ENCODE measurements at regions not wholly inside any gene's neighbourhood (a gene's known extent, or its start where the extent isn't known, plus 50 kb on each side); places are given as distances from the start of the nearest gene placed in this dataset.

- H3K27ac Mint-ChIP-seq: peak overlapping the region; percentile 15 to 38
- H3K36me3 Mint-ChIP-seq: no peaks in the 10 kb centered on the region
- peak in 1 of 2 donors; percentile 11 for DNase-seq (ENCODE audit: low spot score in 2 of 2)
- peak; percentile 73 to 85 for ATAC-seq
- H3K9me3 Mint-ChIP-seq: no peaks in the 10 kb centered on the region
Measured at GRCh38 chr2:128623776-128624761, 305.4 kb upstream of the HS6ST1 start.

- no peak for ATAC-seq
- Mint-ChIP-seq H3K27ac (no peak overlapping the region), H3K9me3 (no peaks in the 10 kb centered on the region), H3K36me3 (no peaks in the 10 kb centered on the region)
- DNase-seq (ENCODE audit: low spot score in 2 of 2): no peak
Measured at GRCh38 chr2:128624956-128625355, 306.3 kb upstream of the HS6ST1 start.

- H3K27ac Mint-ChIP-seq: no peak overlapping the region
- no peaks in the 10 kb centered on the region for H3K36me3 Mint-ChIP-seq
- no peaks in the 10 kb centered on the region for H3K9me3 Mint-ChIP-seq
- ATAC-seq (no peak), DNase-seq (ENCODE audit: low spot score in 2 of 2) (no peak)
Measured at GRCh38 chr2:128625421-128625820, 306.8 kb upstream of the HS6ST1 start.

GRCh38 chr2:128625963-128626759, 307.5 kb upstream of the HS6ST1 start:
- DNase-seq (ENCODE audit: low spot score in 2 of 2) (no peak), ATAC-seq (no peak)
- no peaks in the 10 kb centered on the region for H3K9me3 Mint-ChIP-seq
- no peaks in the 10 kb centered on the region for H3K36me3 Mint-ChIP-seq
- H3K27ac Mint-ChIP-seq: no peak overlapping the region

GRCh38 chr2:128626760-128627511, 308.3 kb upstream of the HS6ST1 start:
- Mint-ChIP-seq H3K36me3 (no peaks in the 10 kb centered on the region), H3K9me3 (no peaks in the 10 kb centered on the region), H3K27ac (no peak overlapping the region)
- no peak for ATAC-seq
- peak in 1 of 2 donors; percentile 21 for DNase-seq (ENCODE audit: low spot score in 2 of 2)

- ATAC-seq: no peak
- DNase-seq (ENCODE audit: low spot score in 2 of 2): peak in 1 of 2 donors; percentile 34
- H3K9me3 Mint-ChIP-seq: no peaks in the 10 kb centered on the region
- no peaks in the 10 kb centered on the region for H3K36me3 Mint-ChIP-seq
- no peak overlapping the region for H3K27ac Mint-ChIP-seq
Measured at GRCh38 chr2:128628206-128628605, 309.5 kb upstream of the HS6ST1 start.

GRCh38 chr2:128628996-128629395, 310.3 kb upstream of the HS6ST1 start:
- DNase-seq (ENCODE audit: low spot score in 2 of 2) (peak in 1 of 2 donors; percentile 20), ATAC-seq (no peak)
- Mint-ChIP-seq H3K27ac (no peak overlapping the region), H3K9me3 (no peaks in the 10 kb centered on the region), H3K36me3 (no peaks in the 10 kb centered on the region)

GRCh38 chr2:128630974-128631697, 312.5 kb upstream of the HS6ST1 start:
- DNase-seq (ENCODE audit: low spot score in 2 of 2) (peak in 1 of 2 donors; percentile 28), ATAC-seq (no peak)
- no peak overlapping the region for H3K27ac Mint-ChIP-seq
- H3K36me3 Mint-ChIP-seq: no peaks in the 10 kb centered on the region
- H3K9me3 Mint-ChIP-seq: no peaks in the 10 kb centered on the region

- Mint-ChIP-seq H3K27ac (peak overlapping the region in 1 of 2 donors; percentile 45), H3K9me3 (no peaks in the 10 kb centered on the region), H3K36me3 (no peaks in the 10 kb centered on the region)
- DNase-seq (ENCODE audit: low spot score in 2 of 2): peak in 1 of 2 donors; percentile 41
- ATAC-seq: no peak
Measured at GRCh38 chr2:128631698-128632500, 313.2 kb upstream of the HS6ST1 start.

- H3K27ac Mint-ChIP-seq: peak overlapping the region in 1 of 2 donors; percentile 45
- ATAC-seq (no peak), DNase-seq (ENCODE audit: low spot score in 2 of 2) (no peak)
- no peaks in the 10 kb centered on the region for H3K9me3 Mint-ChIP-seq
- H3K36me3 Mint-ChIP-seq: no peaks in the 10 kb centered on the region
Measured at GRCh38 chr2:128632501-128632800, 313.8 kb upstream of the HS6ST1 start.

- Mint-ChIP-seq H3K9me3 (no peaks in the 10 kb centered on the region), H3K36me3 (no peaks in the 10 kb centered on the region)
Measured at GRCh38 chr2:128633501-128633900, 314.8 kb upstream of the HS6ST1 start.

GRCh38 chr2:128635361-128635900, 316.8 kb upstream of the HS6ST1 start:
- no peak overlapping the region for H3K27ac Mint-ChIP-seq
- no peaks in the 10 kb centered on the region for H3K36me3 Mint-ChIP-seq
- DNase-seq (ENCODE audit: low spot score in 2 of 2) (peak in 1 of 2 donors; percentile 13), ATAC-seq (no peak)
- no peaks in the 10 kb centered on the region for H3K9me3 Mint-ChIP-seq

More at GRCh38 chr2:128633501-128633900, 314.8 kb upstream of the HS6ST1 start:
- ATAC-seq (no peak), DNase-seq (ENCODE audit: low spot score in 2 of 2) (no peak)
- H3K27ac Mint-ChIP-seq: no peak overlapping the region

GRCh38 chr2:128636802-128637147, 318.1 kb upstream of the HS6ST1 start:
- H3K27ac Mint-ChIP-seq: no peak overlapping the region
- DNase-seq (ENCODE audit: low spot score in 2 of 2): no peak
- H3K9me3 Mint-ChIP-seq: no peaks in the 10 kb centered on the region
- no peaks in the 10 kb centered on the region for H3K36me3 Mint-ChIP-seq
- ATAC-seq: no peak

- Mint-ChIP-seq H3K36me3 (no peaks in the 10 kb centered on the region), H3K9me3 (no peaks in the 10 kb centered on the region), H3K27ac (no peak overlapping the region)
- no peak for DNase-seq (ENCODE audit: low spot score in 2 of 2)
- ATAC-seq: no peak
Measured at GRCh38 chr2:128637481-128638155, 318.9 kb upstream of the HS6ST1 start.

Measured in activated naive CD4-positive, alpha-beta T cell treated with anti-CD3 and anti-CD28 coated beads, Interleukin-2, amount 50 U/mL, for 72 hours (primary cell).